ENCODE measurements at regions not wholly inside any gene's neighbourhood (a gene's known extent, or its start where the extent isn't known, plus 50 kb on each side); places are given as distances from the start of the nearest gene placed in this dataset.
A peak's percentile ranks its signal among the peaks of the same experiment; 100 is the strongest.
"Not testable (repeated sequence)": the region's sequence is repeated elsewhere in the genome, so short reads cannot be mapped to it uniquely, and the experiment has no call there.

- H3K36me3 ChIP-seq (ENCODE audit: control insufficient read depth in 2 of 2, insufficient read depth in 2 of 2, low read length in 1 of 2) = no peaks in the 10 kb centered on the region
- 63 to 71% methylated on average over 4 of the region's 4 CpGs for WGBS, 2 donors
- H3K4me3 ChIP-seq (ENCODE audit: low read depth in 1 of 2, low read length in 2 of 2) = no peak overlapping the region
- H3K4me1 ChIP-seq (ENCODE audit: control insufficient read depth in 2 of 2, insufficient read depth in 2 of 2, low read length in 1 of 2) = no peaks in the 10 kb centered on the region
- no peak overlapping the region for H3K27ac ChIP-seq (ENCODE audit: low read depth in 2 of 2, low read length in 1 of 2)
- no peaks in the 10 kb centered on the region for H3K27me3 ChIP-seq (ENCODE audit: control insufficient read depth in 1 of 2, insufficient read depth in 2 of 2, low read length in 2 of 2)
- H3K9me3 ChIP-seq (ENCODE audit: control insufficient read depth in 2 of 2, insufficient read depth in 1 of 2, low read depth in 1 of 2, low read length in 1 of 2) = no peaks in the 10 kb centered on the region
Measured at GRCh38 chr1:78334952-78335351, 155.8 kb upstream of the PTGFR start.

GRCh38 chr1:78336751-78337150, 154.0 kb upstream of the PTGFR start:
- H3K9me3 ChIP-seq (ENCODE audit: control insufficient read depth in 2 of 2, insufficient read depth in 1 of 2, low read depth in 1 of 2, low read length in 1 of 2); H3K36me3 ChIP-seq (ENCODE audit: control insufficient read depth in 2 of 2, insufficient read depth in 2 of 2, low read length in 1 of 2); H3K4me3 ChIP-seq (ENCODE audit: low read depth in 1 of 2, low read length in 2 of 2); H3K4me1 ChIP-seq (ENCODE audit: control insufficient read depth in 2 of 2, insufficient read depth in 2 of 2, low read length in 1 of 2); H3K27ac ChIP-seq (ENCODE audit: low read depth in 2 of 2, low read length in 1 of 2); H3K27me3 ChIP-seq (ENCODE audit: control insufficient read depth in 1 of 2, insufficient read depth in 2 of 2, low read length in 2 of 2): not testable (repeated sequence)
- WGBS, 2 donors = 88 to 89% methylated on average over 3 of the region's 3 CpGs

- 60 to 68% methylated on average over 1 of the region's 1 CpG for WGBS, 2 donors
- H3K27ac ChIP-seq (ENCODE audit: low read depth in 2 of 2, low read length in 1 of 2) = peak overlapping the region in 1 of 2 donors; percentile 10
- no peaks in the 10 kb centered on the region for H3K27me3 ChIP-seq (ENCODE audit: control insufficient read depth in 1 of 2, insufficient read depth in 2 of 2, low read length in 2 of 2)
- H3K36me3 ChIP-seq (ENCODE audit: control insufficient read depth in 2 of 2, insufficient read depth in 2 of 2, low read length in 1 of 2) = no peaks in the 10 kb centered on the region
- H3K4me1 ChIP-seq (ENCODE audit: control insufficient read depth in 2 of 2, insufficient read depth in 2 of 2, low read length in 1 of 2) = no peaks in the 10 kb centered on the region
- no peaks in the 10 kb centered on the region for H3K9me3 ChIP-seq (ENCODE audit: control insufficient read depth in 2 of 2, insufficient read depth in 1 of 2, low read depth in 1 of 2, low read length in 1 of 2)
- no peak overlapping the region for H3K4me3 ChIP-seq (ENCODE audit: low read depth in 1 of 2, low read length in 2 of 2)
Measured at GRCh38 chr1:78339490-78339889, 151.3 kb upstream of the PTGFR start.

- H3K4me3 ChIP-seq (ENCODE audit: low read depth in 1 of 2, low read length in 2 of 2) = no peak overlapping the region
- no peak overlapping the region for H3K27ac ChIP-seq (ENCODE audit: low read depth in 2 of 2, low read length in 1 of 2)
- H3K4me1 ChIP-seq (ENCODE audit: control insufficient read depth in 2 of 2, insufficient read depth in 2 of 2, low read length in 1 of 2) = no peaks in the 10 kb centered on the region
- no peaks in the 10 kb centered on the region for H3K36me3 ChIP-seq (ENCODE audit: control insufficient read depth in 2 of 2, insufficient read depth in 2 of 2, low read length in 1 of 2)
- no peaks in the 10 kb centered on the region for H3K27me3 ChIP-seq (ENCODE audit: control insufficient read depth in 1 of 2, insufficient read depth in 2 of 2, low read length in 2 of 2)
- no peaks in the 10 kb centered on the region for H3K9me3 ChIP-seq (ENCODE audit: control insufficient read depth in 2 of 2, insufficient read depth in 1 of 2, low read depth in 1 of 2, low read length in 1 of 2)
Measured at GRCh38 chr1:78340006-78340405, 150.8 kb upstream of the PTGFR start.

GRCh38 chr1:78348496-78349284, 142.1 kb upstream of the PTGFR start:
- Histone ChIP-seq H3K4me3 (ENCODE audit: low read depth in 1 of 2, low read length in 2 of 2) (no peak overlapping the region), H3K36me3 (ENCODE audit: control insufficient read depth in 2 of 2, insufficient read depth in 2 of 2, low read length in 1 of 2) (no peaks in the 10 kb centered on the region), H3K27ac (ENCODE audit: low read depth in 2 of 2, low read length in 1 of 2) (no peak overlapping the region), H3K4me1 (ENCODE audit: control insufficient read depth in 2 of 2, insufficient read depth in 2 of 2, low read length in 1 of 2) (no peaks in the 10 kb centered on the region), H3K9me3 (ENCODE audit: control insufficient read depth in 2 of 2, insufficient read depth in 1 of 2, low read depth in 1 of 2, low read length in 1 of 2) (peaks cover 0 to under 1% of the 10 kb centered on the region in 2 donors), H3K27me3 (ENCODE audit: control insufficient read depth in 1 of 2, insufficient read depth in 2 of 2, low read length in 2 of 2) (no peaks in the 10 kb centered on the region)

- H3K4me1 ChIP-seq (ENCODE audit: control insufficient read depth in 2 of 2, insufficient read depth in 2 of 2, low read length in 1 of 2) = no peaks in the 10 kb centered on the region
- WGBS, 2 donors = 81 to 85% methylated on average over 2 of the region's 2 CpGs
- H3K9me3 ChIP-seq (ENCODE audit: control insufficient read depth in 2 of 2, insufficient read depth in 1 of 2, low read depth in 1 of 2, low read length in 1 of 2) = peaks cover 0 to 2% of the 10 kb centered on the region in 2 donors
- H3K27me3 ChIP-seq (ENCODE audit: control insufficient read depth in 1 of 2, insufficient read depth in 2 of 2, low read length in 2 of 2) = no peaks in the 10 kb centered on the region
- H3K4me3 ChIP-seq (ENCODE audit: low read depth in 1 of 2, low read length in 2 of 2) = no peak overlapping the region
- no peaks in the 10 kb centered on the region for H3K36me3 ChIP-seq (ENCODE audit: control insufficient read depth in 2 of 2, insufficient read depth in 2 of 2, low read length in 1 of 2)
- no peak overlapping the region for H3K27ac ChIP-seq (ENCODE audit: low read depth in 2 of 2, low read length in 1 of 2)
Measured at GRCh38 chr1:78351551-78352216, 139.1 kb upstream of the PTGFR start.

GRCh38 chr1:78355656-78356055, 135.1 kb upstream of the PTGFR start:
- no peak overlapping the region for H3K27ac ChIP-seq (ENCODE audit: low read depth in 2 of 2, low read length in 1 of 2)
- 42 to 59% methylated on average over 1 of the region's 1 CpG for WGBS, 2 donors

GRCh38 chr1:78358165-78358564, 132.6 kb upstream of the PTGFR start:
- Histone ChIP-seq H3K36me3 (ENCODE audit: control insufficient read depth in 2 of 2, insufficient read depth in 2 of 2, low read length in 1 of 2) (no peaks in the 10 kb centered on the region), H3K27me3 (ENCODE audit: control insufficient read depth in 1 of 2, insufficient read depth in 2 of 2, low read length in 2 of 2) (no peaks in the 10 kb centered on the region), H3K27ac (ENCODE audit: low read depth in 2 of 2, low read length in 1 of 2) (no peak overlapping the region), H3K4me1 (ENCODE audit: control insufficient read depth in 2 of 2, insufficient read depth in 2 of 2, low read length in 1 of 2) (no peaks in the 10 kb centered on the region), H3K4me3 (ENCODE audit: low read depth in 1 of 2, low read length in 2 of 2) (no peak overlapping the region), H3K9me3 (ENCODE audit: control insufficient read depth in 2 of 2, insufficient read depth in 1 of 2, low read depth in 1 of 2, low read length in 1 of 2) (peaks cover 0 to 2% of the 10 kb centered on the region in 2 donors)
- WGBS, 2 donors = 85 to 87% methylated on average over 3 of the region's 3 CpGs

More at GRCh38 chr1:78355656-78356055, 135.1 kb upstream of the PTGFR start:
- Histone ChIP-seq H3K4me1 (ENCODE audit: control insufficient read depth in 2 of 2, insufficient read depth in 2 of 2, low read length in 1 of 2) (no peaks in the 10 kb centered on the region), H3K4me3 (ENCODE audit: low read depth in 1 of 2, low read length in 2 of 2) (no peak overlapping the region), H3K27me3 (ENCODE audit: control insufficient read depth in 1 of 2, insufficient read depth in 2 of 2, low read length in 2 of 2) (no peaks in the 10 kb centered on the region), H3K9me3 (ENCODE audit: control insufficient read depth in 2 of 2, insufficient read depth in 1 of 2, low read depth in 1 of 2, low read length in 1 of 2) (peaks cover 0 to 2% of the 10 kb centered on the region in 2 donors), H3K36me3 (ENCODE audit: control insufficient read depth in 2 of 2, insufficient read depth in 2 of 2, low read length in 1 of 2) (no peaks in the 10 kb centered on the region)

- no peaks in the 10 kb centered on the region for H3K4me1 ChIP-seq (ENCODE audit: control insufficient read depth in 2 of 2, insufficient read depth in 2 of 2, low read length in 1 of 2)
Measured at GRCh38 chr1:78359666-78360065, 131.1 kb upstream of the PTGFR start.

GRCh38 chr1:78360584-78360983, 130.2 kb upstream of the PTGFR start:
- no peak overlapping the region for H3K27ac ChIP-seq (ENCODE audit: low read depth in 2 of 2, low read length in 1 of 2)

More at GRCh38 chr1:78359666-78360065, 131.1 kb upstream of the PTGFR start:
- Histone ChIP-seq H3K9me3 (ENCODE audit: control insufficient read depth in 2 of 2, insufficient read depth in 1 of 2, low read depth in 1 of 2, low read length in 1 of 2) (no peaks in the 10 kb centered on the region), H3K27me3 (ENCODE audit: control insufficient read depth in 1 of 2, insufficient read depth in 2 of 2, low read length in 2 of 2) (no peaks in the 10 kb centered on the region), H3K36me3 (ENCODE audit: control insufficient read depth in 2 of 2, insufficient read depth in 2 of 2, low read length in 1 of 2) (no peaks in the 10 kb centered on the region), H3K27ac (ENCODE audit: low read depth in 2 of 2, low read length in 1 of 2) (peak overlapping the region in 1 of 2 donors; percentile 10), H3K4me3 (ENCODE audit: low read depth in 1 of 2, low read length in 2 of 2) (no peak overlapping the region)

More at GRCh38 chr1:78360584-78360983, 130.2 kb upstream of the PTGFR start:
- Histone ChIP-seq H3K4me1 (ENCODE audit: control insufficient read depth in 2 of 2, insufficient read depth in 2 of 2, low read length in 1 of 2) (no peaks in the 10 kb centered on the region), H3K4me3 (ENCODE audit: low read depth in 1 of 2, low read length in 2 of 2) (no peak overlapping the region), H3K36me3 (ENCODE audit: control insufficient read depth in 2 of 2, insufficient read depth in 2 of 2, low read length in 1 of 2) (no peaks in the 10 kb centered on the region), H3K9me3 (ENCODE audit: control insufficient read depth in 2 of 2, insufficient read depth in 1 of 2, low read depth in 1 of 2, low read length in 1 of 2) (no peaks in the 10 kb centered on the region), H3K27me3 (ENCODE audit: control insufficient read depth in 1 of 2, insufficient read depth in 2 of 2, low read length in 2 of 2) (no peaks in the 10 kb centered on the region)
